Psoas muscle (tissue), 7 donors: ENCODE measurements at regions not wholly inside any gene's neighbourhood (a gene's known extent, or its start where the extent isn't known, plus 50 kb on each side); places are given as distances from the start of the nearest gene placed in this dataset.

Source experiments
- ATAC-seq, 4 donors: fragments of 200-7000 bp; cut with Tn5 transposase; one replicate each; pipeline ENCODE4 v1.9.1; 2020; ENCODE audit warnings: moderate library complexity in 3 of 4, mild to moderate bottlenecking in 2 of 4
- DNase-seq, 2 donors: peaks; one replicate each; pipeline ENCODE4 v3.0.0-alpha.2; 2020
- H3K27ac ChIP-seq: fragments of 200-600 bp; one replicate; pipeline ENCODE4 v1.8.0; 2022
- H3K27me3 ChIP-seq, 3 donors: fragments of 200-600 bp in 1 of 3; one replicate each; pipeline versions ENCODE4 v1.6.1 to v1.8.0; 2013 to 2022; ENCODE audit warnings: low read length in 2 of 3, mild to moderate bottlenecking in 2 of 3, moderate library complexity in 1 of 3; ENCODE audit not compliant: insufficient read depth in 3 of 3
- H3K36me3 ChIP-seq, 2 donors: fragments of 200-600 bp in 1 of 2; one replicate each; pipeline versions ENCODE4 v1.6.1 to v1.8.0; 2013 to 2022; ENCODE audit warnings: low read depth in 1 of 2, mild to moderate bottlenecking in 1 of 2, moderate library complexity in 1 of 2; ENCODE audit not compliant: insufficient read depth in 1 of 2
- H3K4me1 ChIP-seq: fragments of 200-600 bp; one replicate; pipeline ENCODE4 v1.8.0; 2022
- H3K4me3 ChIP-seq: fragments of 200-600 bp; one replicate; pipeline ENCODE4 v1.8.0; 2022; ENCODE audit warnings: mild to moderate bottlenecking
- H3K9me3 ChIP-seq: fragments of 200-600 bp; one replicate; pipeline ENCODE4 v1.8.0; 2022
- CTCF ChIP-seq: fragments of 200-600 bp; IDR thresholded peaks from one replicate; pipeline ENCODE4 v1.8.0; 2022; ENCODE audit warnings: antibody characterized with exemption
- WGBS, 3 donors: extraction: QIAGEN DNeasy Blood & Tissue Kit; methylation state at CpG; one replicate each; pipeline versions ENCODE4 v1.1.6 to v1.1.7; 2013; 5-methylcytosine and 5-hydroxymethylcytosine counted together
- intact Hi-C, 2 donors: fragments of 100-400 bp; cut with DNase I; formaldehyde crosslinking; loops; one replicate each; pipeline versions ENCODE4 v1.11.0 to v1.14.2; 2022
- donor health status: healthy with polysubstance abuse.
- donor health status: DM: no; HTN: no; CAD: no; lungs with moderate emphysema.
- donor health status: Bipolar disorder and iron deficiency.
- donor health status: healthy.
- donor health status: DM: yes; HTN: yes; CAD: no.
- donor health status: DM: no; HTN: no; CAD: no.
- donor health status: DM: yes; HTN: yes; CAD: no.

GRCh38 chr15:35624881-35625280 lies 78.9 kb upstream of the DPH6 start:
- no peak for ATAC-seq
- 92 to 95% (median 93%) methylated on average over 3 of the region's 3 CpGs for WGBS, 3 donors
- intact Hi-C loops: no loop called here
- no peak for TF ChIP-seq CTCF
- no peak overlapping the region for H3K27ac ChIP-seq
- no peaks in the 10 kb centered on the region for H3K9me3 ChIP-seq
- DNase-seq: peak in 1 of 2 donors; percentile 48
- H3K4me1 ChIP-seq: no peaks in the 10 kb centered on the region
- H3K36me3 ChIP-seq: no peaks in the 10 kb centered on the region
- no peak overlapping the region for H3K4me3 ChIP-seq
- no peaks in the 10 kb centered on the region for H3K27me3 ChIP-seq

GRCh38 chr15:35626571-35627318 lies 80.8 kb upstream of the DPH6 start:
- 37 to 47% (median 38%) methylated on average over 7 of the region's 7 CpGs for WGBS, 3 donors
- H3K9me3 ChIP-seq: no peaks in the 10 kb centered on the region
- intact Hi-C loops: no loop called here
- no peaks in the 10 kb centered on the region for H3K36me3 ChIP-seq
- TF ChIP-seq CTCF: no peak
- ATAC-seq: no peak
- peaks cover 5% of the 10 kb centered on the region for H3K4me1 ChIP-seq
- H3K4me3 ChIP-seq: no peak overlapping the region
- no peaks in the 10 kb centered on the region for H3K27me3 ChIP-seq
- no peak for DNase-seq
- H3K27ac ChIP-seq: no peak overlapping the region

- peaks cover 5% of the 10 kb centered on the region for H3K4me1 ChIP-seq
- no peaks in the 10 kb centered on the region for H3K27me3 ChIP-seq
- no peak overlapping the region for H3K4me3 ChIP-seq
- TF ChIP-seq CTCF: no peak
- WGBS, 3 donors: 95 to 96% (median 96%) methylated on average over 2 of the region's 2 CpGs
- intact Hi-C loops: no loop called here
- H3K9me3 ChIP-seq: no peaks in the 10 kb centered on the region
- DNase-seq: no peak
- H3K27ac ChIP-seq: no peak overlapping the region
- no peak for ATAC-seq
- no peaks in the 10 kb centered on the region for H3K36me3 ChIP-seq
Measured at GRCh38 chr15:35627696-35628095, 81.7 kb upstream of the DPH6 start.

- TF ChIP-seq CTCF: no peak
- Histone ChIP-seq H3K9me3 (no peaks in the 10 kb centered on the region), H3K4me3 (no peak overlapping the region), H3K27me3 (no peaks in the 10 kb centered on the region), H3K27ac (no peak overlapping the region), H3K4me1 (peaks cover 5% of the 10 kb centered on the region), H3K36me3 (no peaks in the 10 kb centered on the region)
- ATAC-seq (no peak), DNase-seq (no peak)
- intact Hi-C loops: no loop called here
- WGBS, 3 donors: 59 to 64% (median 63%) methylated on average over 3 of the region's 3 CpGs
Measured at GRCh38 chr15:35629766-35630165, 83.8 kb upstream of the DPH6 start.

GRCh38 chr15:35630532-35630931 lies 84.6 kb upstream of the DPH6 start:
- H3K9me3 ChIP-seq: no peaks in the 10 kb centered on the region
- H3K27me3 ChIP-seq: no peaks in the 10 kb centered on the region
- H3K27ac ChIP-seq: no peak overlapping the region
- no peak overlapping the region for H3K4me3 ChIP-seq
- ATAC-seq: peak; percentile 59 to 97 (median 87)
- TF ChIP-seq CTCF: no peak
- no peaks in the 10 kb centered on the region for H3K36me3 ChIP-seq
- H3K4me1 ChIP-seq: peaks cover 5% of the 10 kb centered on the region
- WGBS, 3 donors: 22 to 37% (median 24%) methylated on average over 3 of the region's 3 CpGs
- peak in 1 of 2 donors; percentile 42 for DNase-seq
- intact Hi-C loops: no loop called here
